HG03175 (cell line): ENCODE measurements at regions not wholly inside any gene's neighbourhood (a gene's known extent, or its start where the extent isn't known, plus 50 kb on each side); places are given as distances from the start of the nearest gene placed in this dataset.
A peak's percentile ranks its signal among the peaks of the same experiment; 100 is the strongest.

Source experiments
- ATAC-seq: cut with Tn5 transposase; IDR thresholded peaks from one replicate; pipeline ENCODE4 v1.9.1; 2021; ENCODE audit warnings: mild to moderate bottlenecking, moderate library complexity; ENCODE audit not compliant: unreplicated experiment

DNA sequence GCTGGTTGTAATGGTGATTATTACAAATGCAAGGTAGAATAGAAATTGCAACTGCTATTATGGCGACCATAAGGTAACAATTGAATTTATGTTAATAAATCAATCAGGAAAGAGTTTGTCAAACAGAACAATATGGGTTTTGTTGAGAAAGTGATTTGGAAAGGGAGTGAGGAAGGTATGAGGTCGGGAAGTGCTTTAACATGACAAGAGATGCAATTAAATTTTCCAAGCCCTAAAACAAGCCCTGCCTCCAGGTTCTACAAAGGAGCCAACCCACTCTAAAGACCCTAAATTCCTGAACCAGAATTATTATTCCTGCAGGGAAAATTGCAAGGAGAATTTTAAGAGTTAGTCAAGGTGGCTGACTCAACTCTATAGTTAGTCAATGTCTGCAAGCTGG, 363.7 kb downstream of the BMPER start:
- ATAC-seq: no peak

DNA sequence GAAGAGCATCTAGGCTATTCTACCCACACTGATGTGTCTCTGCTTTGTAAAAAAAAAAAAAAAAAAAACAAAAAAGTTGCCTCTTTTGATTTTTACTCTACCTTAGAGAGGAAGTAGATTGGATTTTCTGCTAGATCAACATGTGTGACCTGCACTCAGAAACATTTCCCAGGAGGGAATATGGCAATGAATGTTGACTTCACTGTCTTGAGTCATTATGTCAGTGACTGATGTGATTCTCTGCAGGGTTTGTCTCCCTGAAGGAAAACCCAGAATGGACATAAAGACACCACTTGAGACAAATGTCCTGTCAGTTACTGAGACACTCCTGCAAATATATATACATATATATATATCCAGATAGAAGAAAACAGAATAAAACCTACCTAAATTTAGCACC, 370.3 kb downstream of the BMPER start:
- ATAC-seq: no peak

DNA sequence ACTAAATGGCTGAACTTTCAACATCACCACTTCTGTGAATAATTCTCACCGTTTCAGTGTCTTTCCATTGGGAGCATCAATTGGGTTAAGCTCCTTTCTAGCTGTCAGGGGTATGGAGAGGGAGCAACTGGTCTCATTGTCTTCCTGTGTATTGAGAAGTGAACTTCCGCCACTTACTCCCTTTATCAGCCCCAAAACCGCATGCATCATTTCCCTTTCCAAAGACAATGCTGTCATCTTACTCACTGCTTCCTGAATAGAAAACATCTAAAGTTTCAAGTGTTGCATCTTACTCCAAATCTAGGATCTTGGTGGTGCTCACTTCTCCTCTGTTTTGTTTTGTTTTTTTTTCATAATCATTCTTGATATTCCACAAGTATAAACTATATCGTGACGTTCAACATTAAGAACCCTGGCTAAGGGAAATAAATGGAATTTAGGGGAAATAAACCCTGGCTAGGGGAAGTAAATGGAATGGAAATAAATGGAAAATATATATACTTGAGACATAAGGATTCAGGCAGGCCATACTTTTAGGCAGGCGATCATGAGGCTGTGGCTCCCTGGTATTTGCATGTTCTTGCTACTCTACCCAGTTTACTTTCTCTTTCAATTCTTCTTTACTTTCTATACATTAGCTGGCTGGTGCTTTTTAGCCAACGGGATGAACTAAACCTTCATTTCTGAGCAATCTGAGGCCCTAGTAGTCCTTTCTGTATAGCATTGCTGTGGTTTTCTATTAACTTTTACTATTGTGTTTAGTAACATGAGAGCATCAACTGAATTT, 371.9 kb downstream of the BMPER start:
- no peak for ATAC-seq

DNA sequence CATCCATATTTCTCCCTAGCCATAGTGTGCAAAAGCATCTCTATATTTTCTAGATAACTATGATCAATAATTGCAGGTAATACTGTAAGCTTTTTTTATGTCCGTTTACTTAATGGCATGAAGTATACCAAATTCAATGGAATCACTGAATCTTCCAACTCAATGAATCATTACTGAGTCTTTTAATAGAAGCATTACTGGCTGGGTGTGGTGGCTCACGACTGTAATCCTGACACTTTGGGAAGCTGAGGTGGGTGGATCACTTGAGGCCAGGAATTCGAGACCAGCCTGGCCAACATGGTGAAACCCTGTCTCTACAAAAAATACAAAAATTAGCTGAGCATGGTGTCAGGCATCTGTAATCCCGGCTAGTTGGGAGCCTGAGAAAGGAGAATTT, 372.5 kb downstream of the BMPER start:
- ATAC-seq: no peak

DNA sequence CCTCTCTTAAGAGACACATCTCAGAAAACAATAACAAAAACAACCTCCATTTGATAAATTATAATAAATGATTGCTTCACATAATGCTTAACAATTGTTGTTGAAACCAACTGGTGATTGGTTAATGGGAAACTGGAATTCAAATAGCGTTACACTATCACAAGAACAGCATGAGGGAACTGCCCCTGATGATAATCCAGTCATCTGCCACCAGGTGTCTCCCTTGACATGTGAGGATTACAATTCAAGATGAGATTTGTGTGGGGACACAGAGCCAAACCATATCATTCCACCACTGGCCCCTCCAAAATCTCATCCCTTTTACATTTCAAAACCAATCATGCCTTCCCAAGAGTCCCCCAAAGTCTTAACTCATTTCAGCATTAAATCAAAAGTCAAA, 375.9 kb downstream of the BMPER start:
- no peak for ATAC-seq

DNA sequence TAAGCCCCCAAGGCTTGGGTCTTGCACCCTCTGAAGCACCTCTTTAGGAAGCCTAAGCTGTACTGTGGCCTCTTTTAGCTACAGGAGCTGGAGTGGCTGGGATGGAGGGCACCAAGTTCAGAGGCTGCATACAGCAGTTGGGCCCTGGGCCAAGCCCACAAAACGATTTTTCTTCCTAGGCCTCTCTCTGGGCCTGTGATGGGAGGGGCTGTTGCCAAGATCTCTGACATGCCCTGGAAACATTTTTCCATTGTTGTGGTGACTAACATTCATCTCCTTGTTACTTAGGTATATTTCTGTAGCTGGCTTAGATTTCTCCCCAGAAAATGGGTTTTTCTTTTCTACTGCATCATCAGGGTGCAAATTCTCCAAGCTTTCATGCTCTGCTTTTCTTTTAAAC, 375.7 kb upstream of the NPSR1 start:
- ATAC-seq: no peak

DNA sequence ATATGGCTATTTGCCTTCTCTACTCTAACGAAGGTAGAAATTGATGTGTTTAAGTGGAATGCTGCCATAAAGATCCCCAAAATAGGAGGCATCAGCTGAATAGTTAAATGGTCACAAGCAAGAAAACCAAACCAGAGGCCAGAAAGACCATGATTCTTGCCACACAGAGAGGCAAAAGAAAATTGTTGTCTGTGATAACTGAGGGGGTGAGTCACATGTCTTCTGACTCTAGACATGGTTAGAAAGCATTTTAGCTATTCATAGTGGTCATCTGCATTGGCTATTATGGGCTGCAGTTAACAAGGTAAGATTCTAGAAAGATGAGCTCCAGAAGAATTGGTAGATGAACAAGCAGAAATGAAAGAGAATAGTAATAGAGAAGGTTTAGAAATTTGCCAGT, 361.4 kb upstream of the NPSR1 start:
- no peak for ATAC-seq

DNA sequence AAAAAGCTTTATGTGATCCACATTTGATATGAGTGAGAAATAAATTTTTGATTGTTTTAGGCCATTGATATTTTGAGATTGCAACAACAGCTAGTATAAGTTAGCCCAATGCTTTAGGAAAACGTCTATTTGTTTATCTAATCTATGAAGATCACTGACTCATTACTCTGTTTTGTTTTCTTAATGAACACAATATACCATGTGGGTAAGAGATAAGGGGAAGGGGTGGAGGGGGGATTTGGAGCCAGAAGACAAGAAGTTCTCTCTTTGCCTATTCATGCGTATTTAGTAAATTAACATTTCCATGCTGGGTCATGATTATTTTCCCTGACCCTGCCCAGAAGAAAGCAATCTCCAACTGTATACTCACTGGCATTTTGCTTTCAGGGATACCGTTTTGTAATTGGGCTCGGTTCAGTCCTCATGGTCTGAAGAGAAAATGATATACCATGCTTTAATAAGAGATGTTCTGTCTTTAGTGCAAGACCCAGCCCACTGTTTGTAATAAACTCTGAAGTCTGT, 359.5 kb upstream of the NPSR1 start:
- no peak for ATAC-seq

DNA sequence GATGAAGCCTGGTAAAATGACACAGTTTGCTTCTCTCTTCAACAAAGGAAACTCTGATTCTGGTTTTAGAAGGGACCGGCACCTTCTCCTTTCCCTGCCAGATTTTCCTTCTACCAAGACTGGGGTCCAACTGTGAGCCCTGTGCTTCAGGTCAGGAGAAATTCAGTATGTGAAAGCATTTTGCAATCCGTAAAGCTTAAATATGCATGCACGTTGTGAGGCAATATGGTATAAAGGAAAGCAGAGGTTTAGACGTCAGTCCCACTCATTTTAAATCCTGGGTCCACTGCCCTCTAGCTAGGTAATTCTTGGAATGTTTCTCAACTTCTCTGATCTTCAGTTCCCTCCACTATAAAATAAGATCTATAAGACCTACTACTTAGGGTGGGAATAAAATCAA, 359.0 kb upstream of the NPSR1 start:
- no peak for ATAC-seq

DNA sequence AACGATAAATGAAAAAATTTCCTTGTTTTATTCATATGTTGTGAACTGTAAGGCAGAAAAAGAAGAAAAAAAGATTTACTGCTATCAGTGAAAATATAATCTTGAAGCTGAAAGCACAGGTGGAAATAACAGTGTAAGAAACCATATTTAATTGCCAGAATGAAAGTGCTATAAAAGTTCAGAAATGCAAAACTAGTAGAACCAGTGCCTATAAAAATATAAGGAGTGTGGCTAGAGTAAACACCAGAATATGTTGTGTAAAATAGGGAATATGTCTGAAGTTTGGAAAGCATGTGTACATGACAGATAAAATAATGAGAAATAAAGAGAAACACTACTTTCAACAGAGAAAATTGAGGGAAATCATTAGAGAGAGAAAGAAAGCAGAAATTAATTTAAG, 350.5 kb upstream of the NPSR1 start:
- no peak for ATAC-seq

DNA sequence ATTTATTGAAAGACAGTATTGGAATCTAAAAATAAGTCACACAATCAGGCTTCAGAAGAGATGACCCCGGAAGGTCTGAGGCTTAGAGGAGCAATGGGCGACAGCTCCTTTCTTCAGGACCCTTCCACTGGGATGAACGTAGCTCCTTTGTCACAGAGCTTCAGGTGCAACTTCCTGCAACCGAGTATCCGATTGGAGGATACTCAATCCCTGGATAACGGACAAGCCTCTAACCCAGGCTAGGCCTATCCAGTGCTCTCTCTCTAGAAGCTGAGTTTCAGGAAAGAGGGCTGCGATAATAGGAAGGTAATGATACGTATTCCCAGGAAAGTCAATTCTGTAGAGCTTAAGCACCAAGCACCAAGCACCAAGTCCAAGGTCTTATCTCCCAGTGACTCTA, 349.4 kb upstream of the NPSR1 start:
- ATAC-seq: no peak

DNA sequence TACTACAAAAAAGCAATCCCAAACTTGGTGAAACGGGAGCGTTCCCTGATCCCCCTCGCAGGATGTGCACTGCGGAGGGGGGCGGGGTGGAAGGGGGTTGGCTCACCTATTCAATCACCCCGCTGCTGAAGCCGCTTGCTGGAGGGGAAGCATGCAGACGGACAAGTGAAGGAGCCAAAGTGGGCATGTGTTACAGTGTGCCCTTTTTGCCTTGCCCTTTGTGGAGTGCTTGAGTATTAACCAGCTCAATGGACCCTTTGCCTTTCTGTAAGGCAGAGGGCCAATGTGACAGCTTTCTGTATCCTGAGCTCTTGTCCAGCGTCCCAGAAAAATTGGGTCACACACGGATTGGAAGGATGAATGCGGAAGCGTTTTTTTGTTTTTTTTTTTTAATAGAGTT, 348.9 kb upstream of the NPSR1 start:
- no peak for ATAC-seq

DNA sequence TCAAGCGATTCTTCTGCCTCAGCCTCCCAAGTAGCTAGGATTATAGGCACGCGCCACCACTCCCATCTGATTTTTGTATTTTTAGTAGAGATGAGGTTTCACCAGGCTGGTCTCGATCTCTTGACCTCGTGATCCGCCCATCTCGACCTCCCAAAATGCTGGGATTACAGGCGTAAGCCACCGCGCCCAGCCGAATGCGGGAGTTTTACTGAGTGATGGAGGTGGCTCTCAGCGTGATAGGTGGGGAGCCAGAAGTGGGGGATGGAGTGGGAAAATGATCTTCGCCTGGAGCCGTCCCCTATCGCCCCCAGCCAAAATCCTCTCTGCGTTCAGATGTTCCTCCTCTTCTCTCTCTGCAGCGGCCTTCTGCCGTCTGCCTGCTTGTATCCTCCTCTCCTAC, 348.4 kb upstream of the NPSR1 start:
- no peak for ATAC-seq

DNA sequence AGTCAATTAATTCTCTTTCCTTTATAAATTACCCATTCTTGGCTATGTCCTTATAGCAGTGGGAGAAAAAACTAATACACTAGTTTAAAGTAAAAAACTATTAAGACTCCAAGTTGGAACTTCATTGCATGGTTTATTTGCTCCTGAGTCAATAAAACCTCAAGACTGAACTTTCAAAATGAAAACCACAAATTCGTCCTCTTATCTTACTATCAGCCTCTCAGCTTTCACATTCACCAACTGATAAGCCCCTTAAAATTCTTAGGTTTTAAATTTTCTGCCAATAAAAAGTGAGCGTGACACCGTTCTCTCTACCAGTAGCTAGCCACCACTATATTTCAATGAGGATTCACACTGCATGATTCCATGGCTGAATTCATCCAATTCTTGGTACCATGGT, 346.4 kb upstream of the NPSR1 start:
- no peak for ATAC-seq

DNA sequence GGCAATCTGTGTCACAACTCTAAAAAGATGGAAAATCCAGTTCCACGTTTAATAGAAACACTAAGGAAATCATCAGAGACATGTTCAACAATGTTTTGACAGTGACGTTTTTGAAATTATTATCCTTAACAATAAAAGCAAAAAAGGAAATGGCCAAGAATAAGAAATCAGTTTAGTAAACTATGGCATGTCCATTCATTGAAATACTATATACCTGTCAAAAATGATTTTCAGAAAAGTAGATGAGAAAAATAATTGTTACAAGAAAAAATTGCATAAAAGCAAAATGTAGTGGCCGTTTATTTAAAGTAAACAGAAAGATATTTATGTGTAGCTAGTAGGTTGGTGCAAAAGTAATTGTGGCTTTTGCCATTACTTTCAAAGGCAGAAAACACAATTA, 345.4 kb upstream of the NPSR1 start:
- no peak for ATAC-seq

DNA sequence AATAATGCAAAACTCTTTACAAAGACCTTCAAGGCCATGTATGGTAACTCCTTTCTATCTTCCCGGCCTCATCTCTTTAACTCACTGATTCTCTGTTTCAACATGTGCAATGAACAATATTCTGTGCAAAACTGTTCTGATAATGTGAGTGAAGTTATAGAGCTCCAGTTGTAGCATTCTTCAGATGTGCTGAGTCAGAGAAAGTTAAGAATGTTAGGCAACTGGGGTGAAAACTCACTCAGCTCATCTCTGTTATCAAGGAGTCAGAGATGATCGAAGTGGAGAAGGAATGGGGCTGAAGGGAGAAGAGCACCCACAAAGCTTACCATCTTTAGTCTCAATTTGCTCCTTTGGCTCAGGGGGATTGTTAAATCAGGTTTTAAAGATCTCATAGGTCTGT, 344.7 kb upstream of the NPSR1 start:
- ATAC-seq: no peak

DNA sequence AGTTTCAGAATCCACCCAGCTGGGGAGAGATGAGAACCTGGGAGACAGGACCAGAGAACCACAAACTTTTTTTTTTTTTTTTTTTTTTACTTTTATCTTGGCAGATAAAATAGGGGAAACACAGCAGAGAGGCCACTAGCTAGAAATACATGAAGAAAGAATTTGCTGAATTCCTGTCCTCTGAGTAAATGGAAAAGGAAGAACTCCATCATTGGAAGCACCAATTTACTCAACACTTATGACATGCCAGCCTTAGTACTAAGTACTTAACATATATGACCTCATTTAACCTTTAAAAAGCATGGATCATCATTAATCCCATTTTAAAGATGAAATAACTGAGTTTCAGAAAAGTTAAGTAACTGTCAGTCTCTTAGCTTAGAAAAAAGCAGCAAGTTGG, 343.0 kb upstream of the NPSR1 start:
- ATAC-seq: no peak

DNA sequence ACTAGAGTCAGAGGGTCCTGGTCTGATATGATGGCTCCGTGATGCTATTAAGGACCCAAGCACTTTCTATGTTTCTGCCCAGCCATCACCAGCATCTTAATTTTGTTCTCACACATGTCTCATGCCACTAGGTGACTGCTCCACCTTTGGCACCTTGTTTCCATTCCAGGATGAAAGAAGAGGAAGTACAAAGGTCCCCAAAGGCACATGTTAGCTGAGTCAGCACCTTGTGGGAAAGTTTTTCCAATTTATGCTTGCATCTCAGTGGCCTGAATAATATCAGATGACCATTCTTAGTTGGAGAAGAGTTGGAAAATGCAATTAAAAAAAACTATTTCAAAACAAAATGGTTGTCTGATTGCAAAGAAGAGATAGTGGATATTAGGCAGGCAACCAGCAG, 341.0 kb upstream of the NPSR1 start:
- no peak for ATAC-seq

DNA sequence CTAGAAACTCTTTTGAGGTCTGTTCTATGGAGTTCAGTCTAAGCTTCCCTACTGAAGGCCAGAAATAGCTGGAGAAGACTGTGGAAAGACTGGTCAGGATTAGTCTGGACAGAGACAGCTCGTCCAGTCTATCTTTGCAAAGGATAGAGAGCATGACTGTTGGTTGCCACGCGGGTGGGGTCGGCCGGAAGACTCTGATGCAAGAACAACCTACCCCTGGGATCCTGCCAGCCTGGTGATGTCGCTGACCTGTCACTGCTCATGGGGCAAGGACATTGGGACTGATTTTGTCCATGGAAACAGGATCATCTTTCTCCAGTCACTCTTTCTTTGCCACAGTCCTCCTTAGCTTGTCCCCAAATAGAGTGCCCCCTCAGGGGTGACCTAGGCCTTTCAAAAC, 337.6 kb upstream of the NPSR1 start:
- ATAC-seq: no peak

DNA sequence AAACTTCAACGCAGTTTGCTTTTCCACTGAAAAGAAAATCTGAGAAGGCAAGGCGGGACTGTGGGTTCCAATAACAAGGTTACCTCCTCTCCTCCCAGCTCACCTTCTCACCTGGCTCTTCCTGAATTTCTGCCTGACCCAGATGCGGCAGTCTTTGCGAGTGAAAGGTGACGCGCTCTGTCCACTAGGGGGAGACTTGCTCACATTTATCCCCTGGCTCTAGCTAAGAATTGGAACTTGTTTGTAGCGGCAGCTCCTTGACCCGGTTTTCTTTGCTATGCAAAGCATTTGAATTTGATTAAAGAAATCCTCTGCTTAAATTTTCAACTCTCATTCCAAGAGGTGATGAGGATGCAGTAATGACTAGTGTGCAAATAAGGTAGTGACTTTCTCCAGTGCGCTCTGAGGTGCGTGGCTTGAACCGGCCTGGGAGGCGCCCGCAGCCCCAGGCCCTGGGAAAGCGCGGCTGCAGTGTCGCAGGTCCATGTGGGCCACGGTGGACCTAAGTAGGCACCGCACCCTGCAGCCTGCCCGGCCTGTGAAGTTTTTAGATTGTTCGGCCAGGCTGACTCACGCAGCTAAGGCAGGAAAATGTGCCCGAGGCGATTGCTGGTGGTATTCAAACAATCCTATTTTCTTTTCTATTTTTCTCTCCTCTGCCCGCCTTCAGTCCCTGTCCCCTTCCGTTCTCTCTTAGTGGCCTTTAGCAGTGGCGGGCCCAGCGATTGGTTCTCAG, 336.9 kb upstream of the NPSR1 start:
- peak; percentile 94 for ATAC-seq

DNA sequence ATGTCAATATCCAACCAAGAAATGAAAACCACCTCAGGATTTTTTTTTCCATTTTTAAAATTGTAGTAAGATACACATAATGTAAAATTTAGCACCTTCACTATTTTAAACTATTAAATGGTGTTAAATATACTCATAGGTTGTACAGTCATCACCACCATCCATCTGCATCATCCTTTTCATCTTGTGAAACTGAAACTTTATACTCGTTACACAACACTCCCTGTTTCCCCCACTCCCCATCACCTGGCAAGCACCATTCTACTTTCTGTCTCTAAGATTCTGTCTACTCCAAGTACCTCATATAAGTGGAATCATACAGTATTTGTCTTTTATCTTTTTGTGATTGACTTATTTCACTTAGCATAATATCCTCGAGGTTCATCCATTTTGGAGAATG, 335.2 kb upstream of the NPSR1 start:
- ATAC-seq: no peak

DNA sequence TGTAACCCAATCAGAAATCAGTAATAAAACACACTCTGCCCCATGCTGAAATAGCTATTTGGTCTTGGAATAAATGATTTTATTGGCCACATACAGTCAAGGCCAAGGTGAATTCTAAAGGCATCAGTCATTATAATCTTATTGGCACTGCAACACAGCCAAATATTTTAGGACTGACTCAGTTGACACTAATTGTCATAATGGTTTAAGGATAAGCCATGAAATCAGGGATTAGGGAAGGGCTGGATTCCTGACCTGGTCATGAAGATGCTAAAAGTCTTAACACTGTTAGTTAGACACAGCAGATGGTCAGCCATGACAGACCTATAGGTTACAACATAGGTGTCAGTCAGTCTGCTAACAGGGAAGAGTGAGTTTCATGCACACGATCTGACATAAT, 330.3 kb upstream of the NPSR1 start:
- no peak for ATAC-seq
